Activated CD4-positive, alpha-beta memory T cell treated with anti-CD3 and anti-CD28 coated beads for 36 hours (primary cell): ENCODE measurements at regions not wholly inside any gene's neighbourhood (a gene's known extent, or its start where the extent isn't known, plus 50 kb on each side); places are given as distances from the start of the nearest gene placed in this dataset.

ENCODE experiments used
- CTCF ChIA-PET: fragments of 350-600 bp; sonication (Branson Sonifier 250); formaldehyde crosslinking; loops from one replicate; lab custom pipeline; 2021; ENCODE audit warnings: antibody characterized with exemption, inconsistent platforms; lab: Charles Lee
- POLR2A ChIA-PET: fragments of 350-600 bp; sonication (Branson Sonifier 250); formaldehyde crosslinking; loops from one replicate; lab custom pipeline; 2021; ENCODE audit warnings: antibody characterized with exemption; lab: Charles Lee
- DNase-seq: peaks from one replicate; pipeline ENCODE4 v3.0.0-alpha.2; 2020
- H3K27ac Mint-ChIP-seq: one replicate; pipeline ENCODE4 v1.8.0; 2021; ENCODE audit warnings: mixed read lengths
- H3K27me3 Mint-ChIP-seq: one replicate; pipeline ENCODE4 v1.8.0; 2021; ENCODE audit warnings: mixed read lengths
- H3K36me3 Mint-ChIP-seq: one replicate; pipeline ENCODE4 v1.8.0; 2021; ENCODE audit warnings: mixed read lengths
- H3K4me1 Mint-ChIP-seq: one replicate; pipeline ENCODE4 v1.8.0; 2021; ENCODE audit warnings: low read depth, mixed read lengths
- H3K4me3 Mint-ChIP-seq: one replicate; pipeline ENCODE4 v1.8.0; 2021; ENCODE audit warnings: mild to moderate bottlenecking, mixed read lengths
- H3K9me3 Mint-ChIP-seq: one replicate; pipeline ENCODE4 v1.8.0; 2021; ENCODE audit warnings: mixed read lengths
- intact Hi-C: fragments of 100-400 bp; cut with micrococcal nuclease; formaldehyde crosslinking; loops from one replicate; pipeline ENCODE4 v1.15.1; 2023

GRCh38 chr9:21679432-21679831, 123.0 kb upstream of the MTAP start:
- Mint-ChIP-seq H3K4me1 (peaks cover 19% of the 10 kb centered on the region), H3K27ac (no peak overlapping the region), H3K4me3 (no peak overlapping the region), H3K36me3 (no peaks in the 10 kb centered on the region), H3K27me3 (no peaks in the 10 kb centered on the region), H3K9me3 (no peaks in the 10 kb centered on the region)
- DNase-seq: no peak
- POLR2A ChIA-PET: no interaction called here
- intact Hi-C loops: no loop called here
- CTCF ChIA-PET: no interaction called here

GRCh38 chr9:21680590-21680989, 121.8 kb upstream of the MTAP start:
- ChIA-PET POLR2A (no interaction called here), CTCF (no interaction called here)
- Mint-ChIP-seq H3K27ac (no peak overlapping the region), H3K27me3 (no peaks in the 10 kb centered on the region), H3K9me3 (no peaks in the 10 kb centered on the region), H3K4me1 (peaks cover 30% of the 10 kb centered on the region), H3K36me3 (no peaks in the 10 kb centered on the region), H3K4me3 (no peak overlapping the region)
- DNase-seq: no peak
- intact Hi-C loops: loop anchor here (10.0 kb wide), 2 partner anchors 346 to 424 kb away; partner anchors contain the start of gene KLHL9

GRCh38 chr9:21681641-21682040, 120.8 kb upstream of the MTAP start:
- no peak for DNase-seq
- Mint-ChIP-seq H3K4me1 (peaks cover 36% of the 10 kb centered on the region), H3K36me3 (no peaks in the 10 kb centered on the region), H3K9me3 (no peaks in the 10 kb centered on the region), H3K27me3 (no peaks in the 10 kb centered on the region), H3K4me3 (no peak overlapping the region), H3K27ac (no peak overlapping the region)
- intact Hi-C loops: loop anchor here (10.0 kb wide), 2 partner anchors 347 to 423 kb away; partner anchors contain the start of gene KLHL9
- POLR2A ChIA-PET: no interaction called here
- CTCF ChIA-PET: interaction anchor here (1.3 to 1.4 kb wide), 2 partner anchors 107 to 216 kb away, joined by 3 read pairs; no protein-coding TSS in a partner anchor

DNA sequence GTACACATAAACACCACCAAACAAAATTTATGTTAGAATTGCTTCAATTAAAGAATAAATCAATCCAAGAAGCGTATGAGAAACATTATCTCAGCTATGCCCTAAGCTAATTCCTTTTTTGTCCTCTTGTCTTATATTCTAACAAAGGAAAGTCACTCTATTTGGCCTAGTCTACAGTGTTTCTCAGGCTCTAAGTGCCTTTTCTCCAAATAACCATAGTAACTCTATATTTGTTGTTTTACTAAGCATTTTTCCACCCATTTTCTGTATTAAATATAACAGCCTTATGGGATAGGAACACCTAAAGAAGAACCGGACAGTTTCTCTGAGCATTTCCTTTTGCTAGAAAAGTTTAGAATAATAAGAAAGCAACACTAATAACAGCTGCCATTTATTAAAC, 120.1 kb upstream of the MTAP start:
- Mint-ChIP-seq H3K36me3 (no peaks in the 10 kb centered on the region), H3K4me3 (no peak overlapping the region), H3K27ac (no peak overlapping the region), H3K9me3 (no peaks in the 10 kb centered on the region), H3K4me1 (peaks cover 38% of the 10 kb centered on the region), H3K27me3 (no peaks in the 10 kb centered on the region)
- no peak for DNase-seq
- ChIA-PET CTCF (interaction anchor here (1.3 to 1.4 kb wide), 3 partner anchors 106 to 217 kb away, joined by 3 to 4 read pairs (median 3); no protein-coding TSS in a partner anchor), POLR2A (no interaction called here)
- intact Hi-C loops: loop anchor here (10.0 kb wide), 2 partner anchors 348 to 422 kb away; partner anchors contain the start of gene KLHL9

GRCh38 chr9:21682981-21683380, 119.5 kb upstream of the MTAP start:
- no peaks in the 10 kb centered on the region for H3K36me3 Mint-ChIP-seq
- H3K27ac Mint-ChIP-seq: no peak overlapping the region
- intact Hi-C loops: loop anchor here (10.0 kb wide), 2 partner anchors 348 to 422 kb away; partner anchors contain the start of gene KLHL9
- H3K4me3 Mint-ChIP-seq: no peak overlapping the region
- CTCF ChIA-PET: interaction anchor here (1.4 kb wide), 2 partner anchors 124 to 217 kb away, joined by 3 to 4 read pairs; no protein-coding TSS in a partner anchor
- POLR2A ChIA-PET: no interaction called here
- DNase-seq: no peak
- H3K4me1 Mint-ChIP-seq: peaks cover 33% of the 10 kb centered on the region
- H3K27me3 Mint-ChIP-seq: no peaks in the 10 kb centered on the region
- H3K9me3 Mint-ChIP-seq: no peaks in the 10 kb centered on the region

- no peaks in the 10 kb centered on the region for H3K9me3 Mint-ChIP-seq
- intact Hi-C loops: loop anchor here (10.0 kb wide), 2 partner anchors 349 to 421 kb away; partner anchors contain the start of gene KLHL9
- peaks cover 37% of the 10 kb centered on the region for H3K4me1 Mint-ChIP-seq
- DNase-seq: no peak
- H3K27ac Mint-ChIP-seq: no peak overlapping the region
- H3K4me3 Mint-ChIP-seq: no peak overlapping the region
- CTCF ChIA-PET: interaction anchor here (1.4 kb wide), 1 partner anchor 124 kb away, joined by 4 read pairs; no protein-coding TSS in a partner anchor
- no peaks in the 10 kb centered on the region for H3K27me3 Mint-ChIP-seq
- no peaks in the 10 kb centered on the region for H3K36me3 Mint-ChIP-seq
- POLR2A ChIA-PET: no interaction called here
Observed at GRCh38 chr9:21683484-21684175, 118.8 kb upstream of the MTAP start.

- no peak overlapping the region for H3K27ac Mint-ChIP-seq
- no peaks in the 10 kb centered on the region for H3K27me3 Mint-ChIP-seq
- H3K36me3 Mint-ChIP-seq: no peaks in the 10 kb centered on the region
- no peaks in the 10 kb centered on the region for H3K9me3 Mint-ChIP-seq
- no peak overlapping the region for H3K4me3 Mint-ChIP-seq
- H3K4me1 Mint-ChIP-seq: peaks cover 42% of the 10 kb centered on the region
- ChIA-PET CTCF (interaction anchor here (0.5 to 1.4 kb wide), 2 partner anchors 129 to 555 kb away, joined by 4 read pairs; no protein-coding TSS in a partner anchor), POLR2A (no interaction called here)
- intact Hi-C loops: loop anchor here (10.0 kb wide), 2 partner anchors 349 to 421 kb away; partner anchors contain the start of gene KLHL9
- DNase-seq: no peak
Observed at GRCh38 chr9:21684231-21684630, 118.2 kb upstream of the MTAP start.

DNA sequence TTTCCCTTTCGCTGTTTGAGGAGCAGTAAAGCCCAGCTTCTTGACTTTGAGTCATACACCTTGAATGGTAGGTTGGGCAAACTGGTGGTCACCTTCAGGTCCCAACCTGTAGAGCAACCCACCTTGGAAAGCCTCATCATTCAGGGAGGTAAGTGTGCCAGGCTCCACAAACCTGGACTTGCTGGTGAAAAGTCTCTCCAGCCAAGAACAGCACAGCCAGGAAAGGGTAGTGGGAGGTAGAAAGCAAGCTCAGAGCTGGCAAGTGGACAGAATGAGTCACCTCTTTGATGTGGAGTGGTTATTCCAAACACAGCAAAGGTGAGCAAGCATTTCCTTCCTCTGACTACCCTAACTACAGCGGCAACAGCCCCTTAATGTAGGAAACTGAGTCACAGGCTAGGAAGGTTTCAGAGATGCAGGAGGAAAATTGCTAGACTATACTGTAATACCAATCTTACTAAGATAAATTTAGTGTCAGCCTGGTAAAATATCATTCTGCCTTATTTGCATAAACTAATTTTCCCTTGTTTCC, 117.5 kb upstream of the MTAP start:
- POLR2A ChIA-PET: no interaction called here
- intact Hi-C loops: loop anchor here (1.0 to 10.0 kb wide), 6 partner anchors 73 to 420 kb away; partner anchors contain the start of gene KLHL9
- no peaks in the 10 kb centered on the region for H3K36me3 Mint-ChIP-seq
- no peak overlapping the region for H3K27ac Mint-ChIP-seq
- CTCF ChIA-PET: interaction anchor here (0.5 to 1.4 kb wide), 2 partner anchors 129 to 554 kb away, joined by 4 read pairs; no protein-coding TSS in a partner anchor
- H3K4me1 Mint-ChIP-seq: peaks cover 44% of the 10 kb centered on the region
- no peaks in the 10 kb centered on the region for H3K9me3 Mint-ChIP-seq
- no peaks in the 10 kb centered on the region for H3K27me3 Mint-ChIP-seq
- no peak overlapping the region for H3K4me3 Mint-ChIP-seq
- DNase-seq: peak; percentile 70

- Mint-ChIP-seq H3K27me3 (no peaks in the 10 kb centered on the region), H3K9me3 (no peaks in the 10 kb centered on the region), H3K4me3 (no peak overlapping the region), H3K36me3 (no peaks in the 10 kb centered on the region), H3K27ac (no peak overlapping the region), H3K4me1 (peaks cover 44% of the 10 kb centered on the region)
- ChIA-PET CTCF (interaction anchor here (1.4 kb wide), 1 partner anchor 128 kb away, joined by 4 read pairs; no protein-coding TSS in a partner anchor), POLR2A (no interaction called here)
- intact Hi-C loops: loop anchor here (1.0 to 10.0 kb wide), 6 partner anchors 73 to 419 kb away; partner anchors contain the start of gene KLHL9
- DNase-seq: no peak
Observed at GRCh38 chr9:21685502-21685901, 116.9 kb upstream of the MTAP start.

GRCh38 chr9:21686738-21687137, 115.7 kb upstream of the MTAP start:
- intact Hi-C loops: loop anchor here (10.0 kb wide), 2 partner anchors 352 to 418 kb away; partner anchors contain the start of gene KLHL9
- H3K27ac Mint-ChIP-seq: no peak overlapping the region
- DNase-seq: no peak
- H3K36me3 Mint-ChIP-seq: no peaks in the 10 kb centered on the region
- H3K4me1 Mint-ChIP-seq: peaks cover 44% of the 10 kb centered on the region
- H3K4me3 Mint-ChIP-seq: no peak overlapping the region
- no peaks in the 10 kb centered on the region for H3K9me3 Mint-ChIP-seq
- no peaks in the 10 kb centered on the region for H3K27me3 Mint-ChIP-seq
- ChIA-PET POLR2A (no interaction called here), CTCF (no interaction called here)

DNA sequence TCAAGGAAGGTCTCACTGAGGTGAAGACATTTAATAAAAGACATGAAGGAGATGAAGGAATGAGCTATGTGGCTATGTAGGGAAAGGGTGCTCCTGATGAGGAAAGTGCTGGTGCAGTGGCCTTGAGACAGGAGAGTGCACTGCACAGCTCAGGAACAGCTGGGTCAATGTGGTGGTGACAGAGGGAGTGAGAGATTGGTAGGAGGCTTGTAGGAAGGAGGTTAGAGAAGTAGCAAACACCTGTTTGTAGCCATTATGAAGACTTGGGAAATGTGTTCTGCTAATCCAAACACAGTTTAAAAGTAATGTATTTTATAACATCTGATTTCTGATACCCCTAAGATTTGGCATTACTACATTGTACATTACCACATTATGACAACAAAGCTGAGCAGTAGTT, 115.1 kb upstream of the MTAP start:
- Mint-ChIP-seq H3K4me3 (no peak overlapping the region), H3K27me3 (no peaks in the 10 kb centered on the region), H3K27ac (no peak overlapping the region), H3K36me3 (no peaks in the 10 kb centered on the region), H3K9me3 (no peaks in the 10 kb centered on the region), H3K4me1 (peaks cover 44% of the 10 kb centered on the region)
- ChIA-PET CTCF (no interaction called here), POLR2A (no interaction called here)
- DNase-seq: no peak
- intact Hi-C loops: loop anchor here (10.0 kb wide), 2 partner anchors 353 to 417 kb away; partner anchors contain the start of gene KLHL9
